NCI-H526 treated with DMSO at 0.1 percent for 48 hours (cell line): ENCODE measurements at regions not wholly inside any gene's neighbourhood (a gene's known extent, or its start where the extent isn't known, plus 50 kb on each side); places are given as distances from the start of the nearest gene placed in this dataset.
"Not testable (repeated sequence)": the region's sequence is repeated elsewhere in the genome, so short reads cannot be mapped to it uniquely, and the experiment has no call there.

Source experiments
- DNase-seq: peaks from one replicate; lab custom pipeline; 2025; lab: John Stamatoyannopoulos, UW

- DNase-seq: no peak
These were observed 208.7 kb upstream of the RAI14 start for GRCh38 chr5:34447424-34447823.

- no peak for DNase-seq
These were observed 206.5 kb upstream of the RAI14 start for GRCh38 chr5:34449639-34450038.

DNA sequence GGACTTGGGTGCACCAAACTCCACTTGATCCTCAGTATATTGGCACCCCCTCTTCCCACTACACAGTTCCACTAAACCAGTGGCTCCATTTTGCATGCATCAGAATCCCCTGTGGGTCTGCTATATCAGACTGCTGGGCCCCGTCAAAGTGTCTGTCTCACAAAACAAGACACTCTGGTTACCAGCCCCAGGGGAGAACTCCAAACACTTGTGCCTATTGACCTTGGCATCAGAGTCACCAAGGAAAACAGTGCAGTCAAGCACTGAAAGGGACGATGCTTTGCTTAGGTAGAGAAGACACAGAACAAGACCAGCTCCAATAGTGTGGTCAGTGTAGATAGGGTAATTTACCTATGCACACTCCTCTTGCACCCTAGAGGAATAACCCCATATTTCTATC lies 205.8 kb upstream of the RAI14 start:
- DNase-seq: no peak

- peak; percentile 79 for DNase-seq
These were observed 203.8 kb upstream of the RAI14 start for GRCh38 chr5:34452170-34452828.

DNA sequence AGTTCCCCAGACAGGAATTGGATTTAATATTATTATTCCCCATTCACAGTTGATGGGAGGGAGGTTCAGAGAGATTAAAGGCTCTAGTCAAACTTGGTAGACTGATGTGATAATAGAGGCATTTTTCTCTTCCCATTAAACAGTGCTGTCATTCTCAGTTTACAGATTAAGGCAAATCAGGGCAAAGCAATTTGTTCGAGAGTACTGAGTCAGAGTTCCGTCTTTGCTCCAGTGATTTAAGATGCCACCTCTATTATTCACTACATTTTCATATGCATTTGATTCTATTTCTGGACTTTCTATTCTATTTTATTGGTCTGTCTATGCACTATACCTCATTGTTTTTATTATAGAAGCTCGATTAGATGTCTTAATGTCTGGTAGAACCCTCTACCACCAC lies 201.0 kb upstream of the RAI14 start:
- DNase-seq: no peak

GRCh38 chr5:34459908-34460307 lies 196.2 kb upstream of the RAI14 start:
- no peak for DNase-seq

GRCh38 chr5:34460496-34460895 lies 195.6 kb upstream of the RAI14 start:
- DNase-seq: no peak

DNA sequence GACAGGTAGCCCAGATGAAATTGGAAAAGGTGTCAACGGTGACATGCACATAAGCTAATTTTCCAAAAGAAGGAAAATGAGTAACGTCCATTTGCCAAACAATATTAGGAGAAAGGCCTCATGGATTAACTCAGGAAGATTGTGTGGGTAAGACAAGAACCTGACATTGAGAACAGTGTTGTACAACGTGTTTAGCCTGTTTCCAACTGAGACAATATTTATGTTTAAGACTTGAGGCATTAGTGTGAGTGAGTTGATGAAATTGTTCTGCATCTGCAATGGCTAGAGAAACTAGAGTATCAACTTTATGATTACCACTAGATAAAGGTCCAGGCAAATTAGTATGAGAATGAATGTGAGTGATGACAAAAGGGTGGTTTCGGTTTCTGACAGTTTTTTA lies 191.3 kb upstream of the RAI14 start:
- no peak for DNase-seq

- DNase-seq: peak; percentile 24
These were observed 190.8 kb upstream of the RAI14 start for GRCh38 chr5:34465301-34465700.

DNA sequence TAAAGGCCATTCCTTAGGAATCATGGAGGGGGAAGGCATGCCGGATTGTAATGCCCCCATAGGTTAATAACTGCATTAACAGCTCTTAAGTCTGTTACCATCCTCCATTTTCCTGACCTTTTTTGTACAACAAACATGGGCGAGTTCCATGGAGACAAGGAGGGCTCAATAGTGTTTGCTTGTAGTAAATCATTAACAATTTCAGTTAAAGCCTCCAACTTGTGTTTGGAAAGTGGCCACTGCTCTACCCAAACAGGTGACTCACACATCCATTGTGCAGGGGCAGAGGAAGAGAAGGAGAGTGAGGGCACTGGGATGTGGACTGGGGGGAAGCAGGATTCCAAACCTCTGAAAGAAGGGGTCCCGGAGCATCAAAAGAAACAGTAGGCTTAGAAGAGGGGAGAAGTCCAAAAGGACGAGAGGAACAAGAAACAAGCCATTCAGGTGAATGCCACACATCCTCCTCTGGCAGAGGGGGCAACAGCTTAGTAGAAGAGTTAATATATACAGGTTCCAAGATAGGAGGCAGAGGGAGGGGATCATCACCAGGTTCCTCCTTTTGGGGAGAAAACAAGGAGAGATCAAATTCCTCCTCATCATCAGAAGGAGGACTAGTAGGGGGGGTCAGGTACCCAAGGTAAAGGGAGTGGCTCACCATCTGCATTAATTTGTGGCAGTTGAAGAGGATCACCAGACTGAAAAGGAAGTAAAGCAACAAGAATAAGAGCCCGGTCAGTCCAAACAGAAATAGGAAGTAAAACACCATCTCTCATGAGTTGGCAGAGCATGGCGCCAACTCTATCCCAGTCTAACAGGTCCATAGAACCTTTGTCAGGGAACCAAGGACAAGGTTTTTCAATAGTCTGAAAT lies 189.4 kb upstream of the RAI14 start:
- DNase-seq: not testable (repeated sequence)

DNA sequence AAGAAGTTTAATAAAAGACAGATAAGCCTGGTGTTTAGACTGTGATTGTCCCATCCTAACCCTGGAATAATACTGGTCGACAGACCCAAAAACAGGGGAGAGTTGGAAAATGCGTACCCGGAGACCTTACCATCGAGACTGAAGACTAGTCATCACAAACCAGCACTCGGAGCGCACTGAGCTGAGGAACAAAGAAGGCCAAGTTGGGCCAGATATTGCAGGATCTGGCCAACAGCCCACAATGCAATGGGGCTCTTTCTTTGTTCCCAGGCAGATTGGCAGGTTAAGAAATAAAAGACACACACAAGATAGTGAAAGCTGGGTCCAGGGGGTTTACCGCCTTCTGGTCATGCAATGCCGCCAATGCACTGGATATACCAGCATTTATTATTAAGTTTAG lies 188.7 kb upstream of the RAI14 start:
- no peak for DNase-seq

DNA sequence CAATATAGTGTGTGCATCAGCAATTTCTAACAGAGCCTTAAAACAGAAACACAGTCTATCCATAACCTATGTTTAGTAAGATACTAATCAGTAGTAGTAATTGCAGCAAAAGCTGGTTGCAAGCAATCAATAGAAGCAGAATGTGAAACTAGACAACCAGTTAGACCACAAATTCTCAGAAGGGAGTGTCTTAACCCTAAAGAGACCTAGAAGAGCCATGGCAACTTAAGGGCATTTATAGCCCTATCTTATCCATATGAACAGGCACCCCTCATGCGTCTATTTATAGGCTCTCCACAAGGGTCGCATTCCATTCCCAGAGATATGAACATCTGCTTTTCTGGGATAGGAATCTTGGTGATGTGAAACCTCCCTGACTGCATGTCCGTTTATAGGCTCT lies 188.1 kb upstream of the RAI14 start:
- not testable (repeated sequence) for DNase-seq

DNA sequence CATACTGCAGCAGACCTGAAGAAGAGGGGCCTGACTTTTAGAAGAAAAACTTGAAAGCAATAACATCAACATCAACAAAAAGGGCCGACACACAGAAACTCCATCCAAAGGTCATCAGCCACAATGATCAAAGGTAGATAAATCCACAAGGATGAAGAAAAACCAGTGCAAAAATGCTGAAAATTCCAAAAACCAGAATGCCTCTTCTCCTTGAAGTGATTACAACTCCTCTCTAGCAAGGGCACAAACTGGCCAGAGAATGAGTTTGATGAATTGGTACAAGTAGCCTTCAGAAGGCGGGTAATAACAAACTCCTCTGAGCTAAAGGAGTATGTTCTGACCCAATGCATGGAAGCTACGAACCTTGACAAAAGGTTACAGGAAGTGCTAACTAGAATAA lies 186.2 kb upstream of the RAI14 start:
- no peak for DNase-seq

DNA sequence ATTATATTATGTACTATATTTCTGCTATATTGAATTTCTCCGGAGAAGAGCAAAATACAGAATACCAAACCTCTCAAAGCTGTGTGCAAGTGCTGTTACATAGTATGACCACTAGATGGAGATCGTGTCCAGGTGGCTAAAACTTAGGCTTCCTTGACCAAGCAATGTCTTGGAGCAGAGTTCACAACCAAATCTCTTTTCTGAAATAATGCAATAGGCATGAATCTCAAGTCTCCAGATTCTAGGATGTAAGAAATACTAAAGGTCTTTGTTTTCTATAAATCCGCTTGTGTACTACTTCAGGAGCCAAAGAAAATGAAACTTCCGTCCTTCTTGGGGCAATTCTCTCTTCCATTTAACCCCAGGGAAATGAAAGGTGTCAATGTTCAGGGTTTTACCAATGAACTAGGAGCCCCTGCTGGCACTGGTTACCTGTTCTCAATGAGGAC lies 181.5 kb upstream of the RAI14 start:
- peak; percentile 86 for DNase-seq

- peak; percentile 80 for DNase-seq
These were observed 180.7 kb upstream of the RAI14 start for GRCh38 chr5:34475249-34475966.

DNA sequence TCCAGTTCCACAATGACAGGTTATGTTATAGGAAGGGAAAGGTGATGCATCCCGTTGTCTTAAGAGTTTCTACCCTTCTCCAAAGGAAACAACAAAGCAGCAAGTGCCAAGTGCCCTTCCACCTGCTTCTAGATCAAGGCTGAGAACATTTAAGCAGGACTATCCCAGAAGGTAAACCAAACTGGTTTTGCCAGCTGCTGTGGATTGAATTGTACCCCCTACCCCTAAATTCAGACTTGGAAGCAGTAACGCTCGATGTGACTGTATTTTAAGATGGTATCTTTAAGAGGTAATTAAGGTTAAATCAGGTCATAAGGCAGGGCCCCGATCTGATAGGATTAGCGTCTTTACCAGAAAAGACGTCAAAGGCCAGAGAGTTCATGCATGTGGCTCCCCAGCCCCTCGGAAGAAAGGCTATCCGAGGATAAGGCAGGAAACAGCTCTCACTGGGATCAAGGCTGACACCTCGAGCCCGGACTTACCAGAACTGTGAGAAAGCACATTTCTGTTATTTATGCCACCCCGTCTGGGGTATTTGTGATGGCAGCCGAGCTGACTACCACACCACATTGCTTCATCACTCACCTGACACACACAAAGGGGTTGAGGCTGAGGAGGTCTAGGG lies 179.1 kb upstream of the RAI14 start:
- no peak for DNase-seq

GRCh38 chr5:34480810-34481528 lies 175.2 kb upstream of the RAI14 start:
- DNase-seq: no peak

DNA sequence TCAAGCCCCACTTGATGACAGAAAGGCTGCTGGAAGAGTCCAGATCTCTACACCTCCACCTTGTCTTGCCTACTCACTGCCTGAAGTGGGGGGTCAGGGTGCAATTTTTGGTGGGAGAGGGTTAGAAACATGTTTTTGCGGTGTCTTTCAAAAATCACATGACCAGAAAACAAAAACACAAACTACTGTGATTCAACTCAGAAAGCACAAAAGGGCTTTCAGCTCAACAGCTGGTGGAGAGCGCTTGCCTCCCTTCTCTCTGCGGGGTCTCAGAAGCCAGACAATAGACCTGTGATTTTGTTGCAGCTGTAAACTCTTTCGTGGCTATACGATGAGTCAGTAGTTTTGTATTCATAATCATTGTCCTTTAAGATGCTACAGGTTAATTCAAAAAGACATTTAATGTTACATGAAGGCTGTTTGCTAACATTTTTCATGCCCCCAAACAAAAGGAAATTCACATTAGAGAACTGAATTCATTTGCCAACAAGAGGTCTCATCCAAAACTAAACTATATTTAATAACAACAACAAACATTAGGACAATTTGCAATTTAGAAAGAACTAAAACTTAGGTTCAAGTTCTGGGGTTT lies 172.6 kb upstream of the RAI14 start:
- DNase-seq: no peak

DNA sequence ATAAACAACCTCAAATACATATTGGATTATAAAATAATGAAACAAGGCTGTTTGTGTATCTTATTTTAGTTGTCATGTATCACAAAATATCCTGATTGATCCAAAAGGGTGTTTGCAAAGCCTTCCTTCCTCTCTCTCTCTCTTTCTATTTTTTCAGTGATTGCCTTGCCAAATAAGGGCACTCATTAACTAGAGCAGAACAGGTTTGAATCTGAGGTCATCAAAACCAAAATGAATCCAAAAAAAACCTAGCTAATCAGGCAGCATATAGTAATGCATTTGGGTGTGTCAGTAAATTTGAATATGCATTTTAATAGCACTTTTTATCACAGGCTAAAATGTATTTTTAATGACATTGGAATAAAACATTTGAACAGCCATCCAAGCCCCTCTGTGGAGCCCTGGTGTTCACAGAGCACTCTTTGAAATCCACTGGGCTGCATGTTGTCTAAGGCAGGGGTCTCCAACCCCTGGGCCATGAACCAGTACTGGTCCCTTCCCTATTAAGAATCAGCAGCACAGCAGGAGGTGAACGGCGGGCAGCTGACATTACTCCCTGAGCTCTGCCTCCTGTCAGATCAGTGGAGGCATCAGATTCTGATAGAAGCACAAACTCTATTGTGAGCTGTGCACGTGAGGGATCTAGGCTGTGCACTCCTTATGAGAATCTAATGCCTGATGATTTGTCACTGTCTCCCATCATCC lies 171.8 kb upstream of the RAI14 start:
- no peak for DNase-seq

DNA sequence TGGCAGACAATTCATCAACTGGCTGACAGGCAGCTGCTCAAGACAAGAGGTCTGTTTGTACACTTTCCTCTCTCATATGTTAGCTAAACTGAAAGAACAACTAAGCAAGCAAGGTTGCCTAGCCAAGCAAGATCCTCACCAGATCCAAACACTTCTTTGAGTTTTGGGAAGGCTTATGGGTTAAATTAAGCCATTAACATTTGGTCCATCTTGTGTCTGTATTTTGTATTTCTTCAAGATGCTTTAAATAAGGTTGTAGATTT lies 170.4 kb upstream of the RAI14 start:
- no peak for DNase-seq
